ENCODE measurements at regions not wholly inside any gene's neighbourhood (a gene's known extent, or its start where the extent isn't known, plus 50 kb on each side); places are given as distances from the start of the nearest gene placed in this dataset.

- ATAC-seq (no peak), DNase-seq (no peak)
- Histone ChIP-seq H3K27ac (no peak overlapping the region), H3K4me1 (peaks cover 43% of the 10 kb centered on the region), H3K36me3 (replicated peaks in 1 of 2; ENCODE audit: insufficient read depth in 1 of 2, low read depth in 2 of 2) (no peaks in the 10 kb centered on the region), H3K9me3 (no peaks in the 10 kb centered on the region), H3K4me3 (no peak overlapping the region), H3K27me3 (no peaks in the 10 kb centered on the region)
- TF ChIP-seq POLR2A (IDR thresholded peaks at IDR 0.05) (no peak), CTCF (IDR thresholded peaks at IDR 0.05) (no peak)
- intact Hi-C loops (cut with DNase I) = no loop called here
- 70 to 75% methylated on average over 4 of the region's 4 CpGs for WGBS, 2 donors
Observed at GRCh38 chr10:121409466-121410104, 188.7 kb downstream of the FGFR2 start.

- Histone ChIP-seq H3K27ac (no peak overlapping the region), H3K27me3 (no peaks in the 10 kb centered on the region), H3K4me3 (no peak overlapping the region), H3K36me3 (replicated peaks in 1 of 2; ENCODE audit: insufficient read depth in 1 of 2, low read depth in 2 of 2) (no peaks in the 10 kb centered on the region), H3K9me3 (no peaks in the 10 kb centered on the region), H3K4me1 (peaks cover 29% of the 10 kb centered on the region)
- ATAC-seq = no peak
- 13 to 25% methylated on average over 1 to 2 of the region's 2 CpGs for WGBS, 2 donors
- no peak for TF ChIP-seq POLR2A (IDR thresholded peaks at IDR 0.05)
- TF ChIP-seq CTCF (IDR thresholded peaks at IDR 0.05) = no peak
- intact Hi-C loops (cut with DNase I) = no loop called here
- DNase-seq = no peak
Observed at GRCh38 chr10:121411004-121411403, 187.2 kb downstream of the FGFR2 start.

GRCh38 chr10:121413951-121414350 is 184.3 kb downstream of the FGFR2 start:
- no peaks in the 10 kb centered on the region for H3K9me3 ChIP-seq
- intact Hi-C loops (cut with DNase I) = no loop called here
- no peak for TF ChIP-seq CTCF (IDR thresholded peaks at IDR 0.05)
- TF ChIP-seq POLR2A (IDR thresholded peaks at IDR 0.05) = no peak
- H3K4me3 ChIP-seq = no peak overlapping the region
- no peaks in the 10 kb centered on the region for H3K27me3 ChIP-seq
- ATAC-seq (no peak), DNase-seq (no peak)
- WGBS, 2 donors = 49 to 53% methylated on average over 5 of the region's 5 CpGs
- H3K36me3 ChIP-seq (replicated peaks in 1 of 2; ENCODE audit: insufficient read depth in 1 of 2, low read depth in 2 of 2) = no peaks in the 10 kb centered on the region
- peak overlapping the region in 2 of 4 donors; percentile 5 to 53 for H3K27ac ChIP-seq
- H3K4me1 ChIP-seq = peaks cover 11% of the 10 kb centered on the region

- Histone ChIP-seq H3K27me3 (no peaks in the 10 kb centered on the region), H3K4me1 (peaks cover 8% of the 10 kb centered on the region), H3K9me3 (no peaks in the 10 kb centered on the region), H3K27ac (peak overlapping the region in 3 of 4 donors; percentile 3 to 53 (median 45)), H3K36me3 (replicated peaks in 1 of 2; ENCODE audit: insufficient read depth in 1 of 2, low read depth in 2 of 2) (no peaks in the 10 kb centered on the region), H3K4me3 (no peak overlapping the region)
- 75 to 100% methylated on average over 1 of the region's 1 CpG for WGBS, 2 donors
- TF ChIP-seq CTCF (IDR thresholded peaks at IDR 0.05) (no peak), POLR2A (IDR thresholded peaks at IDR 0.05) (no peak)
- DNase-seq = no peak
- no peak for ATAC-seq
- intact Hi-C loops (cut with DNase I) = no loop called here
Observed at GRCh38 chr10:121414366-121415062, 183.7 kb downstream of the FGFR2 start.

- no peaks in the 10 kb centered on the region for H3K9me3 ChIP-seq
- TF ChIP-seq CTCF (IDR thresholded peaks at IDR 0.05) (no peak), POLR2A (IDR thresholded peaks at IDR 0.05) (no peak)
- H3K27me3 ChIP-seq = no peaks in the 10 kb centered on the region
- H3K27ac ChIP-seq = peak overlapping the region in 3 of 4 donors; percentile 3 to 53 (median 45)
- H3K4me3 ChIP-seq = no peak overlapping the region
- H3K4me1 ChIP-seq = peaks cover 4% of the 10 kb centered on the region
- DNase-seq (no peak), ATAC-seq (no peak)
- 43 to 50% methylated on average over 1 of the region's 1 CpG for WGBS, 2 donors
- intact Hi-C loops (cut with DNase I) = no loop called here
- no peaks in the 10 kb centered on the region for H3K36me3 ChIP-seq (replicated peaks in 1 of 2; ENCODE audit: insufficient read depth in 1 of 2, low read depth in 2 of 2)
Observed at GRCh38 chr10:121415063-121415399, 183.2 kb downstream of the FGFR2 start.
